Stimulated activated CD8-positive, alpha-beta memory T cell treated with anti-CD3 and anti-CD28 coated beads, Interleukin-4, amount 100 ng/mL, for 4 hours (primary cell): ENCODE measurements at regions not wholly inside any gene's neighbourhood (a gene's known extent, or its start where the extent isn't known, plus 50 kb on each side); places are given as distances from the start of the nearest gene placed in this dataset.
"Not testable (repeated sequence)": the region's sequence is repeated elsewhere in the genome, so short reads cannot be mapped to it uniquely, and the experiment has no call there.

Source experiments
- DNase-seq, 2 donors: peaks; one replicate each; pipeline ENCODE4 v3.0.0-alpha.2; 2020; ENCODE audit warnings: low read depth in 2 of 2, low spot score in 1 of 2

DNA sequence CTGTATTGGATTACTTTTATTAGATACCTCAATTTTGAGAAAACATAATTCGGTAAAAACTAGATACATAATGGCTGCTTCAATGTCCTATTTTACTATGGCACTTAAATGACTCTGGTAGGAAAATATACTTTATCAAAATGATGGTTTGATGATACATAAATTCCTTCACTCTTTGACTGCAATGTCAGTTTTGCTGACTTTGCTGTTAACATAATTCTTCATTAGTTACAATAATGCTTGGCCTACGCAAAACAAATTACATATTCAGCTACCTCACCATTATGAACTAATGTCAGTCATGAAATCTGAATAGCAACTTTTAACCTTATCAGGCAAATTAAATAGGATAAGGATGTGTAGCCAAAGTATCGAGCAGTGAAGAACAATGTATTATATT, 1364.7 kb downstream of the KCNT2 start:
- DNase-seq, result no peak

DNA sequence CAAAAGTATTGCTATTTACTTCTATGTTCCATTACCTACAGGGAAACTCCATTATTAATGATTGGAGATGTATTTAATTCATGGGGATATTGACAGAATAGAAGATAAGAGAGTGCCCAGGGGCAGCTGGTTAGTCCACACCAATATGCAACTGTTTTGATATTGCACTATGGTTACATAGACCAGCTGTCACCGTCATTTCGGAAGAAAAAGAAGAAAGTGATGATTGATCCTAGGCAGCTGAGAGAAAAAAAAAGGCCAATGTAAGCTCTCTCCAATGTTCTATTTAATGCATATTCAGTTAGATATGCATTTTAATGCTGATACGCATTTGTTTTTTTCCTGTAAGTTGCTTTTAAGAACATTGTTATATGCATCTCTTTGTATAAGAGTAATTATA, 1367.2 kb downstream of the KCNT2 start:
- DNase-seq, result no peak

DNA sequence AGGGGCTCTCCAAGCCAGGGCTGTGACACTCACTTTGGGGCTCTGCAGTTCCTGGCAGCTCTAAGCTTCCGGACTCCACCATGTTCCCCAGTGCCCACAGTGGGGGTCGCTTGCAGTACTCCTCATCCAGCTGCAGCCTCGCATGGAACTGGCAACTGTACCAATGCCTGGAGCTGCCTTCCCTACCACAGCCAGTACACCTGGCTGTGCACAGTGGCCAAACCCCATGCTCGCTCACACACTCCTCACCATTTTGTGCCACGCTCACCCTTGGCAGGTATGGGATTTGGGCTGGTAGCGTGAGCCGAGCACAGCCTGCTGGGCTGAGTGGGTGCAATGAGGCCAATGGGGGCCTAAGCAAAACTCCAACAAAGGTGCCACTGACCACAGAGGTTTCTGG, 1369.9 kb downstream of the KCNT2 start:
- no peak for DNase-seq

- no peak for DNase-seq
Observed at GRCh38 chr1:195236991-195237889, 1371.0 kb downstream of the KCNT2 start.

GRCh38 chr1:195218428-195219212, 1389.6 kb downstream of the KCNT2 start:
- no peak for DNase-seq

DNA sequence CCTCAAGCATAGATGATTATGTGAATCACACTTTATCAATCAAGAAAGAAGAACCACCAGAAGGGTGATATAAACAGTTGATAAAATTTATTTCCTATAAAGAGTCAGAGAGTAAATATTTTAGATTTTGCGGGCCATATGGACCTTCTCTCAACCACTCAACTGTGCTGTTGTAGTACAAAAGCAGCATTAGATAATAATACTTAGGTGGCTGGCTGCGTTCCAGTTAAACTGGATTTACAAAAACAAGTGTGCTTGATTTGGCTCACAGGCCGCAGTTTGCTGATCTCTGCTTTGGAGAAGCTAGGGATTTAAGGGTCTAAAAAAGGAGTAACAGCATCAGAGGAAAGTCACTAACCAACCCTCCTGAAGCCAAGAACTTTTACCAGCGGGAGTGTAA, 1406.0 kb downstream of the KCNT2 start:
- no peak for DNase-seq

DNA sequence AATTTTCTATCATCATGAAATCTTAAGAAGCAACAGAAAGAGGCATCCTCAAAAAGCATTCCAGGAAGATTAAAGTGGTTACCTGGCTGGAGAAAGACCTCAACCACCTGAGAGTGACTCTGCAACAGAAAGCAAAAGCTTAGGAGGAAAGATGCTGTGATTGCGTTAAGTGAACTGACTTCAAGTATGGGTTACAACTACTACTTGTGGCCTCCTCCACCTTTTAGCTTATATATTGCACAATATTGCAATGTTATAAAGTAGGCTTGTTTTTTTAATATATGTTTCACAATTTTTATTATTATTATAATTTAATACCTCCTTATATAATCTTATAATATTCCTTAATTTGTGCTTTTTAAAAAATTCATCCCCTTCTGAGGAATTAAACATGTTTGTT, 1407.5 kb downstream of the KCNT2 start:
- no peak for DNase-seq

DNA sequence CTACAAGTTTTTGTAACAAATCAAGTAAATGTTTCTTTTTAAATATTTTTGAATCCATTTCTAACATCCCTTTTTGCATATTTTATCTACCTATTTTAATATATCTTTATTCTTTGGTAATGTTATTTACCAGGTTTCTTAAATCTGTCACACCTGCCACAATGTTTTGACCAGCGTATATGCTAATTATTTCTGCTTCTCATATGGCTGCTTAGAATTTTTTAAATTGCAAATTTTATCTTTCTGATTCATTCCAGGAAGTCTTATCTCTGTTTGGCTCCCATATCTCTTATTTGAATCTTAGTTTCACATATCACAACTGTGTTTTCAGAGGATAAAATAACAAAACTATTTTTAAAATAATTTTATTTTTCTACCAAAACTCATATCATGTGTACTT, 1411.1 kb downstream of the KCNT2 start:
- DNase-seq, result no peak

- no peak for DNase-seq
Observed at GRCh38 chr1:195195423-195196057, 1412.7 kb downstream of the KCNT2 start.

DNA sequence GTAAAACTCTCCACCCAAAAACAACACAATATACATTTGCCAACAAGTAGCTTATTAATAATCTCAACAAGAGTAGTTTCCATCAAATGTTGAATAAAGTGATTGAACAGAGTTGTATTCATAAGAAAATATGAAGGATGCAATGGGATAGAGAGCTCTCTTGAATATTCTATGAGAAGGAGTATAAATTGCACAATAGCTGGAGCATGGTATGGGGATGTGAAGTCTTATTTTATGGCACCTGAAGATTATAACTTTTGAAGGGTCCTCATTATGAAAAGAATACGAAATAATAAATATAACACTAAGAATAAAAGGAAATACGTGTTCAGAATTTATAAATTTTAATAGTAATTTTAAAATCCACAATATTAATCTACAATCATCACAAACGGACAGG, 1415.1 kb downstream of the KCNT2 start:
- DNase-seq, result no peak

- no peak for DNase-seq
Observed at GRCh38 chr1:195188821-195189220, 1419.4 kb downstream of the KCNT2 start.

- DNase-seq, result no peak
Observed at GRCh38 chr1:195186544-195186943, 1421.7 kb downstream of the KCNT2 start.

GRCh38 chr1:195185736-195186135, 1422.5 kb downstream of the KCNT2 start:
- no peak for DNase-seq

- no peak for DNase-seq
Observed at GRCh38 chr1:195185321-195185720, 1422.9 kb downstream of the KCNT2 start.

- no peak for DNase-seq
Observed at GRCh38 chr1:195173753-195174152, 1434.5 kb downstream of the KCNT2 start.

GRCh38 chr1:195159795-195160194, 1448.4 kb downstream of the KCNT2 start:
- not testable (repeated sequence) for DNase-seq

DNA sequence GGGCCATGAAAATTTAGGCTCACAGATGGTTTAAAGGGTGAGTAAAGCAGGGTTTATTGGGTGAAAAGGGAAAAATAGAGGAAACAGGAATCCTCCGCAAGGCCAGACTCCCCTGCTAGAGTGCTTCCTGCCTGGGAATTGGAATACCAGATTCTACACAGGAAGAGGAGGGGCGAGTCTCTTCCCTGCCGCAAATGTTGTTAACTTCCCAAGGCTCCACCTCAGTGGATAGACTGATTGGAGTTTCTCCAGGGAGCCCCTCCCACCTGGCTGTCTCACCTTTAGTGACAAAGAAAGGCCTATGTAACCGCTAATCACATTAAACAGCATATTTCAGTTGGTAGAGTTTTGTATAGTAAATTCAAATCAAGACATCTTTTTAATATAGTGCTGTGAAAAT, 1450.1 kb downstream of the KCNT2 start:
- no peak for DNase-seq

DNA sequence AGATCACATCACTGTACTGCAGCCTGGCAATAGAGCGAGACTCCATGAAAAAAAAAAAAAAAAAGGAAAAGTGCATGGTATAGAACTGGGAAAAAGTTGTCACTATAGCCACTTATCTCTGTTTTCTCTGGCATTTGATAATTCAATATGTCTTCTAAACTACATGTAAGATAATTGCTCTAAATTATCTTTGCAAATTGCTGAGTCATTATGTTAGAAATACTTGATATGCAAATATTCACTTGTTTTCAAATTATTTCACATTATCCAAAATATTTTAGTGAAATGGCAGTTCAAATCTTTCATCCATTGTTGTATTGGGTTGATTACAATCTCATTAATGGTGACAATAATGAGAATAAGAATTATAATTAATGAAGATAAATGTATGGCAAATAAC, 1455.1 kb downstream of the KCNT2 start:
- no peak for DNase-seq

DNA sequence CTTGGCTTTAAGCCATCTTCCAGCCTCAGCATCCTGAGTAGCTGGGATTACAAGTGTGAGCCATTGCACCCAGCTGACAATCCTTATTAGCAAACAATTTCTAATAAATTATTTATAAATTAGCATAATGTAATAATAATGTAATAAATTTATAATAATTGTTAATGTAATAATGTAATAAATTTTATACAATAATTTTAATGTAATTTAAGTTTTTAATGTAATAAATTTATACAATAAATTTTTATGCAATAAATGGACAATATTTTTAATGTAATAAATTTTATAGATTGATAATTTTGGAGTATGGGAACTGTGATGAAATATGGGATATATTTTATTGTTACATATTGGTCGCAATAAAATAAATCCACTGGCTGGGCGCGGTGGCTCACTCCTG, 1457.5 kb downstream of the KCNT2 start:
- no peak for DNase-seq

GRCh38 chr1:195141294-195141693, 1466.9 kb downstream of the KCNT2 start:
- no peak for DNase-seq

DNA sequence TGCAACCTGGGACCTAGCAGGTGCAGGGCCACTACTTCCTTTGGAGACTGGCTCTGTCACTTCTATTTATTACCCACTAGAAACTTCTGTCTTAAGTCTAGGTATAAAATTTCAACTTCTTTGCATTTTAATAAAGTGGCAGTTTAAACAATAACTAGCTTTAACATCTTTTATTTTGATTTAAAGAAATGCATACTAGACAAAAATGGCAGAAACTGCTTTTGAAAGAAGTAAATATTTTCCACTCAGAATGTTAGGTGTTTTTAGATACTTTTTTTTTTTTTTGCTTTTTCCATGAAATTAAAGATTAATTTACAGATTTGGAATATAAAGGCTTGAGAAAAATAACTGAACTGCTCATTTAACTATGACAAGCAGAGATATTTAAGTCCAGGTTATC, 1477.6 kb downstream of the KCNT2 start:
- no peak for DNase-seq

GRCh38 chr1:195122497-195122896, 1485.7 kb downstream of the KCNT2 start:
- no peak for DNase-seq
